ENCODE measurements at regions not wholly inside any gene's neighbourhood (a gene's known extent, or its start where the extent isn't known, plus 50 kb on each side); places are given as distances from the start of the nearest gene placed in this dataset.
"Not testable (repeated sequence)": the region's sequence is repeated elsewhere in the genome, so short reads cannot be mapped to it uniquely, and the experiment has no call there.

GRCh38 chr4:110837896-110838450 lies 215.1 kb upstream of the PITX2 start:
- no peak for DNase-seq (ENCODE audit: low read depth in 3 of 3, low spot score in 1 of 3)

- no peak for DNase-seq (ENCODE audit: low read depth in 3 of 3, low spot score in 1 of 3)
Measured at GRCh38 chr4:110840221-110840654, 217.4 kb upstream of the PITX2 start.

- DNase-seq (ENCODE audit: low read depth in 3 of 3, low spot score in 1 of 3) = no peak
Measured at GRCh38 chr4:110848787-110849186, 225.9 kb upstream of the PITX2 start.

GRCh38 chr4:110849461-110849860 lies 226.6 kb upstream of the PITX2 start:
- DNase-seq (ENCODE audit: low read depth in 3 of 3, low spot score in 1 of 3) = no peak

- no peak for DNase-seq (ENCODE audit: low read depth in 3 of 3, low spot score in 1 of 3)
Measured at GRCh38 chr4:110850461-110851442, 227.9 kb upstream of the PITX2 start.

- no peak for DNase-seq (ENCODE audit: low read depth in 3 of 3, low spot score in 1 of 3)
Measured at GRCh38 chr4:110851989-110852388, 229.1 kb upstream of the PITX2 start.

- DNase-seq (ENCODE audit: low read depth in 3 of 3, low spot score in 1 of 3) = no peak
Measured at GRCh38 chr4:110852793-110853192, 229.9 kb upstream of the PITX2 start.

- DNase-seq (ENCODE audit: low read depth in 3 of 3, low spot score in 1 of 3) = no peak
Measured at GRCh38 chr4:110853242-110853641, 230.4 kb upstream of the PITX2 start.

- no peak for DNase-seq (ENCODE audit: low read depth in 3 of 3, low spot score in 1 of 3)
Measured at GRCh38 chr4:110854021-110854678, 231.3 kb upstream of the PITX2 start.

- DNase-seq (ENCODE audit: low read depth in 3 of 3, low spot score in 1 of 3) = no peak
Measured at GRCh38 chr4:110860125-110860524, 237.2 kb upstream of the PITX2 start.

GRCh38 chr4:110860901-110861300 lies 238.0 kb upstream of the PITX2 start:
- no peak for DNase-seq (ENCODE audit: low read depth in 3 of 3, low spot score in 1 of 3)

- no peak for DNase-seq (ENCODE audit: low read depth in 3 of 3, low spot score in 1 of 3)
Measured at GRCh38 chr4:110865611-110866259, 242.9 kb upstream of the PITX2 start.

- DNase-seq (ENCODE audit: low read depth in 3 of 3, low spot score in 1 of 3) = no peak
Measured at GRCh38 chr4:110867251-110867960, 244.5 kb upstream of the PITX2 start.

- DNase-seq (ENCODE audit: low read depth in 3 of 3, low spot score in 1 of 3) = no peak
Measured at GRCh38 chr4:110867981-110868720, 245.3 kb upstream of the PITX2 start.

GRCh38 chr4:110869114-110869513 lies 246.2 kb upstream of the PITX2 start:
- DNase-seq (ENCODE audit: low read depth in 3 of 3, low spot score in 1 of 3) = no peak

- no peak for DNase-seq (ENCODE audit: low read depth in 3 of 3, low spot score in 1 of 3)
Measured at GRCh38 chr4:110869862-110870572, 247.1 kb upstream of the PITX2 start.

GRCh38 chr4:110876214-110876613 lies 253.3 kb upstream of the PITX2 start:
- DNase-seq (ENCODE audit: low read depth in 3 of 3, low spot score in 1 of 3) = not testable (repeated sequence)

- no peak for DNase-seq (ENCODE audit: low read depth in 3 of 3, low spot score in 1 of 3)
Measured at GRCh38 chr4:110876866-110877265, 254.0 kb upstream of the PITX2 start.

- DNase-seq (ENCODE audit: low read depth in 3 of 3, low spot score in 1 of 3) = no peak
Measured at GRCh38 chr4:110877778-110878370, 255.0 kb upstream of the PITX2 start.
